ENCODE measurements at regions not wholly inside any gene's neighbourhood (a gene's known extent, or its start where the extent isn't known, plus 50 kb on each side); places are given as distances from the start of the nearest gene placed in this dataset.

DNA sequence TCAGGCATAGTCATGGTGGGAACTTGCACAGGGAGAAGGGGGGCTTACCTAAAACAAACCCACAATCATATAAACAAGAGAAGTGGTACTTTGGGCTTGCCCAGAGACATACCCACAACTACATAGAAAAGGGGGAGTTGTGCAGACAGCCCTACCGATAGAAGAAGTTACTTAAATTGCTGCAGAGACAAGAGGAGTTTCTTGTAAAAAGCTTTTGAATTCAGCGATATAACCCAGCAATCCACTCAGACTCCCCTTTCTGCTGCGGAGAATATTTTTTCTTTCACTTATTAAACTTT is 164.0 kb upstream of the ETV3 start (continued):
- no peak for TF ChIP-seq ZNF462 (CRISPR knock-in tag; IDR thresholded peaks at IDR 0.05)

GRCh38 chr1:157301477-157302198 is 163.4 kb upstream of the ETV3 start:
- no peaks in the 10 kb centered on the region for H3K4me1 ChIP-seq (ENCODE audit: insufficient read depth)
- peaks cover 6% of the 10 kb centered on the region for H3K27me3 Mint-ChIP-seq (ENCODE audit: insufficient read depth, low read depth, poor library complexity)
- no peaks in the 10 kb centered on the region for H3K4me1 Mint-ChIP-seq
- no peaks in the 10 kb centered on the region for H3K36me3 ChIP-seq (ENCODE audit: insufficient read depth)
- DNase-seq (ENCODE audit: low spot score) = no peak
- no peaks in the 10 kb centered on the region for H4K20me1 ChIP-seq (replicated peaks; ENCODE audit: insufficient read depth)
- H3F3A ChIP-seq (replicated peaks; ENCODE audit: low read depth) = no peaks in the 10 kb centered on the region
- H3K27ac Mint-ChIP-seq = no peak overlapping the region
- no peaks in the 10 kb centered on the region for H3K9me2 ChIP-seq (ENCODE audit: insufficient read depth)
- no peaks in the 10 kb centered on the region for H3K9me3 Mint-ChIP-seq
- H3K36me3 Mint-ChIP-seq (ENCODE audit: low read depth) = no peaks in the 10 kb centered on the region
- H3K27me3 ChIP-seq (ENCODE audit: insufficient read depth) = no peaks in the 10 kb centered on the region
- no peak overlapping the region for H3K27ac ChIP-seq (ENCODE audit: low read depth)
- peak overlapping the region; percentile 14; the same call in 1 of the 2 replicates for H2AFZ ChIP-seq
- H3K4me3 Mint-ChIP-seq = no peak overlapping the region
- no peaks in the 10 kb centered on the region for H3K79me2 ChIP-seq (replicated peaks; ENCODE audit: insufficient read depth)
- no peak for ATAC-seq
- H3K4me2 ChIP-seq = no peak overlapping the region
- H3K4me3 ChIP-seq = no peak overlapping the region
- no peak for TF ChIP-seq CREB1 (CRISPR knock-in tag; IDR thresholded peaks at IDR 0.05; ENCODE audit: low read depth)
- TF ChIP-seq POLR2AphosphoS5 (IDR thresholded peaks at IDR 0.05; ENCODE audit: low read depth) = no peak
- no peak for TF ChIP-seq EZH2phosphoT487 (IDR thresholded peaks at IDR 0.05; ENCODE audit: unreplicated experiment)
- TF ChIP-seq ZNF462 (CRISPR knock-in tag; IDR thresholded peaks at IDR 0.05) = no peak
- TF ChIP-seq ETS1 (IDR thresholded peaks at IDR 0.05) = no peak
